MM.1S (cell line): ENCODE measurements at regions not wholly inside any gene's neighbourhood (a gene's known extent, or its start where the extent isn't known, plus 50 kb on each side); places are given as distances from the start of the nearest gene placed in this dataset.

ENCODE experiments used
- DNase-seq: peaks from one replicate; pipeline ENCODE4 v3.0.0-alpha.2; 2015
- H2AFZ ChIP-seq: fragments of 300-600 bp; sonication (generic); 2 replicates; pipeline ENCODE4 v1.6.0; 2016; ENCODE audit warnings: antibody characterized with exemption, low read length
- H3F3A ChIP-seq: fragments of 300-600 bp; sonication (generic); 2 replicates; pipeline ENCODE4 v1.6.1; 2016; ENCODE audit warnings: mild to moderate bottlenecking, antibody characterized with exemption, low read length, moderate library complexity, mixed read lengths; ENCODE audit not compliant: insufficient read depth
- H3K27ac ChIP-seq: fragments of 300-600 bp; sonication (generic); 2 replicates; pipeline ENCODE4 v1.5.1; 2016; ENCODE audit warnings: mild to moderate bottlenecking, low read length
- H3K27me3 ChIP-seq: fragments of 300-600 bp; sonication (generic); replicated peaks from 2 replicates; pipeline ENCODE4 v1.6.0; 2016; ENCODE audit warnings: low read length; ENCODE audit not compliant: insufficient read depth
- H3K36me3 ChIP-seq: fragments of 300-600 bp; sonication (generic); replicated peaks from 2 replicates; pipeline ENCODE4 v1.6.1; 2016; ENCODE audit warnings: mild to moderate bottlenecking, low read length, mixed read lengths; ENCODE audit not compliant: insufficient read depth
- H3K4me1 ChIP-seq: fragments of 300-600 bp; sonication (generic); 2 replicates; pipeline ENCODE4 v1.6.1; 2016; ENCODE audit warnings: low read length, mixed read lengths
- H3K4me2 ChIP-seq: fragments of 300-600 bp; sonication (generic); 2 replicates; pipeline ENCODE4 v1.6.0; 2016; ENCODE audit warnings: low read depth, low read length
- H3K4me3 ChIP-seq: fragments of 300-600 bp; sonication (generic); 2 replicates; pipeline ENCODE4 v1.5.1; 2016; ENCODE audit warnings: low read length, mixed read lengths
- H3K79me2 ChIP-seq: fragments of 300-600 bp; sonication (generic); 2 replicates; pipeline ENCODE4 v1.6.1; 2016; ENCODE audit warnings: mixed run types, low read length, mixed read lengths
- H3K9ac ChIP-seq: fragments of 300-600 bp; sonication (generic); 2 replicates; pipeline ENCODE4 v1.6.1; 2016; ENCODE audit warnings: low read length, mixed read lengths
- H3K9me2 ChIP-seq: fragments of 300-600 bp; sonication (generic); replicated peaks from 2 replicates; pipeline ENCODE4 v1.6.1; 2016; ENCODE audit warnings: mild to moderate bottlenecking, low read length, mixed read lengths; ENCODE audit not compliant: insufficient read depth
- H3K9me3 ChIP-seq: fragments of 300-600 bp; sonication (generic); replicated peaks from 2 replicates; pipeline ENCODE4 v1.6.1; 2016; ENCODE audit warnings: mild to moderate bottlenecking, low read length, mixed read lengths; ENCODE audit not compliant: insufficient read depth
- H4K20me1 ChIP-seq: fragments of 300-600 bp; sonication (generic); 2 replicates; pipeline ENCODE4 v1.6.1; 2016; ENCODE audit warnings: mild to moderate bottlenecking, low read length, moderate library complexity, mixed read lengths; ENCODE audit not compliant: insufficient read depth
- CTCF ChIP-seq: fragments of 300-600 bp; sonication (generic); IDR thresholded peaks from 2 replicates; pipeline ENCODE4 v1.5.1; 2016; ENCODE audit warnings: antibody characterized with exemption, low read length, mixed read lengths
- EZH2 ChIP-seq: fragments of 300-600 bp; sonication (generic); optimal IDR thresholded peaks from 2 replicates; pipeline ENCODE3; 2017; ENCODE audit warnings: low read depth, mild to moderate bottlenecking, antibody characterized with exemption, low read length, mixed read lengths
- EZH2phosphoT487 ChIP-seq: fragments of 300-600 bp; sonication (generic); IDR thresholded peaks from 2 replicates; pipeline ENCODE4 v1.6.1; 2018; ENCODE audit warnings: antibody characterized with exemption, low read length

- H3K27ac ChIP-seq, result no peak overlapping the region
- no peak for TF ChIP-seq EZH2
- no peak for TF ChIP-seq EZH2phosphoT487
- no peak for TF ChIP-seq CTCF
- no peaks in the 10 kb centered on the region for H3K36me3 ChIP-seq
- no peaks in the 10 kb centered on the region for H4K20me1 ChIP-seq
- H2AFZ ChIP-seq, result no peak overlapping the region
- H3K9me2 ChIP-seq, result no peaks in the 10 kb centered on the region
- no peak for DNase-seq
- no peaks in the 10 kb centered on the region for H3K9me3 ChIP-seq
- no peak overlapping the region for H3K4me2 ChIP-seq
- no peaks in the 10 kb centered on the region for H3K27me3 ChIP-seq
- H3K9ac ChIP-seq, result no peak overlapping the region
- no peaks in the 10 kb centered on the region for H3K4me1 ChIP-seq
- no peaks in the 10 kb centered on the region for H3K79me2 ChIP-seq
- no peaks in the 10 kb centered on the region for H3F3A ChIP-seq
- no peak overlapping the region for H3K4me3 ChIP-seq
Measured at GRCh38 chr11:115564851-115565250, 60.6 kb upstream of the CADM1 start.

- DNase-seq, result no peak
- Histone ChIP-seq H3K9me3 (no peaks in the 10 kb centered on the region), H3K36me3 (no peaks in the 10 kb centered on the region), H3F3A (no peaks in the 10 kb centered on the region), H3K4me1 (no peaks in the 10 kb centered on the region), H3K79me2 (no peaks in the 10 kb centered on the region), H4K20me1 (no peaks in the 10 kb centered on the region), H3K4me2 (no peak overlapping the region), H2AFZ (no peak overlapping the region), H3K9me2 (no peaks in the 10 kb centered on the region), H3K27ac (no peak overlapping the region), H3K9ac (no peak overlapping the region), H3K4me3 (no peak overlapping the region), H3K27me3 (no peaks in the 10 kb centered on the region)
- TF ChIP-seq EZH2phosphoT487, result no peak
- TF ChIP-seq EZH2, result no peak
- no peak for TF ChIP-seq CTCF
Measured at GRCh38 chr11:115561116-115561515, 56.9 kb upstream of the CADM1 start.

GRCh38 chr11:115558635-115559034, 54.4 kb upstream of the CADM1 start:
- Histone ChIP-seq H4K20me1 (no peaks in the 10 kb centered on the region), H3K4me1 (no peaks in the 10 kb centered on the region), H3K4me3 (no peak overlapping the region), H3K9ac (no peak overlapping the region), H3K36me3 (no peaks in the 10 kb centered on the region), H3K27ac (no peak overlapping the region), H3K27me3 (no peaks in the 10 kb centered on the region), H3F3A (no peaks in the 10 kb centered on the region), H3K79me2 (no peaks in the 10 kb centered on the region), H3K9me3 (no peaks in the 10 kb centered on the region), H3K9me2 (no peaks in the 10 kb centered on the region), H3K4me2 (no peak overlapping the region), H2AFZ (no peak overlapping the region)
- no peak for TF ChIP-seq EZH2phosphoT487
- TF ChIP-seq EZH2, result no peak
- DNase-seq, result no peak

GRCh38 chr11:115557681-115558080, 53.5 kb upstream of the CADM1 start:
- H3K4me2 ChIP-seq, result no peak overlapping the region
- H2AFZ ChIP-seq, result no peak overlapping the region

More at GRCh38 chr11:115557681-115558080, 53.5 kb upstream of the CADM1 start:
- Histone ChIP-seq H3K4me1 (no peaks in the 10 kb centered on the region), H3K9me3 (no peaks in the 10 kb centered on the region), H4K20me1 (no peaks in the 10 kb centered on the region), H3K4me3 (no peak overlapping the region), H3K79me2 (no peaks in the 10 kb centered on the region), H3K27ac (no peak overlapping the region), H3F3A (no peaks in the 10 kb centered on the region), H3K9me2 (no peaks in the 10 kb centered on the region), H3K36me3 (no peaks in the 10 kb centered on the region), H3K27me3 (no peaks in the 10 kb centered on the region), H3K9ac (no peak overlapping the region)
- DNase-seq, result no peak
- no peak for TF ChIP-seq EZH2phosphoT487
- TF ChIP-seq EZH2, result no peak
- no peak for TF ChIP-seq CTCF
